ENCODE measurements at regions not wholly inside any gene's neighbourhood (a gene's known extent, or its start where the extent isn't known, plus 50 kb on each side); places are given as distances from the start of the nearest gene placed in this dataset.

DNA sequence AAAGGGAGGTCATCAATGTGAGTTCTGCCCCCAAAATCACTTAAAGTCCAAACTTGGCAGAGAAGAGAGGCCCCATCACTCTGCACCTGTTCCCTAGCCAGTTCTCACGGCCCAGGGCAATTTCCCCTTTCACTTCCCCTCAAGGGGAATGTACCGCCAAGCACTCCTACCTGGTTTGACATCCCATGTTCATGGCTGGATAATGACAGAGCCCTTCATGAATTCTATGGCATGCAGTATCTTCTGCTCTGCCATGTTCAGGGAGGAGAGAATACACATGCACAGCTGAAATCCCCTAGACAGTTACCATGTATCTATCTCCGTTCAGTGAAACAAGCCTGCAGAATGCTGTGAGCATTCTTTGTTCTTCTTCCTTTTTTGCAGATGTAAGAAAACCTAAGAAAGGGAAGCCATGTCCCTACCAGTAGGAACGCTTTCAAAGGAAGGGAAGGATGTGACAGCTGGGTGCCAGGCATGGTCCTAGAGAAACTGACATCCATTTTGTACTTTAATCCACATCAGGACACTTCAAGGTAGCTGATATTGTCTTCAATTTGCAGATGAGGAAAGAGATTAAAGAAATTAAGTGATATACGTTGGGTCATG is 79.8 kb upstream of the ARID1B start:
- TF ChIP-seq MYC (IDR thresholded peaks at IDR 0.05; ENCODE audit: low read depth, low read length) = no peak
- TF ChIP-seq, protein P1, sequence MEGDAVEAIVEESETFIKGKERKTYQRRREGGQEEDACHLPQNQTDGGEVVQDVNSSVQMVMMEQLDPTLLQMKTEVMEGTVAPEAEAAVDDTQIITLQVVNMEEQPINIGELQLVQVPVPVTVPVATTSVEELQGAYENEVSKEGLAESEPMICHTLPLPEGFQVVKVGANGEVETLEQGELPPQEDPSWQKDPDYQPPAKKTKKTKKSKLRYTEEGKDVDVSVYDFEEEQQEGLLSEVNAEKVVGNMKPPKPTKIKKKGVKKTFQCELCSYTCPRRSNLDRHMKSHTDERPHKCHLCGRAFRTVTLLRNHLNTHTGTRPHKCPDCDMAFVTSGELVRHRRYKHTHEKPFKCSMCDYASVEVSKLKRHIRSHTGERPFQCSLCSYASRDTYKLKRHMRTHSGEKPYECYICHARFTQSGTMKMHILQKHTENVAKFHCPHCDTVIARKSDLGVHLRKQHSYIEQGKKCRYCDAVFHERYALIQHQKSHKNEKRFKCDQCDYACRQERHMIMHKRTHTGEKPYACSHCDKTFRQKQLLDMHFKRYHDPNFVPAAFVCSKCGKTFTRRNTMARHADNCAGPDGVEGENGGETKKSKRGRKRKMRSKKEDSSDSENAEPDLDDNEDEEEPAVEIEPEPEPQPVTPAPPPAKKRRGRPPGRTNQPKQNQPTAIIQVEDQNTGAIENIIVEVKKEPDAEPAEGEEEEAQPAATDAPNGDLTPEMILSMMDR (IDR thresholded peaks at IDR 0.05; ENCODE audit: low read depth, low read length) = no peak
